ENCODE measurements at regions not wholly inside any gene's neighbourhood (a gene's known extent, or its start where the extent isn't known, plus 50 kb on each side); places are given as distances from the start of the nearest gene placed in this dataset.

- no peak for DNase-seq
- 68 to 78% (median 73%) methylated on average over 4 of the region's 4 CpGs for WGBS, 3 donors
- Histone ChIP-seq H3K27ac (no peak overlapping the region), H3K27me3 (no peaks in the 10 kb centered on the region), H3K9me3 (no peaks in the 10 kb centered on the region), H3K4me3 (no peak overlapping the region), H3K4me1 (ENCODE audit: insufficient read depth) (no peaks in the 10 kb centered on the region), H3K36me3 (no peaks in the 10 kb centered on the region)
- intact Hi-C loops (cut with DNase I) = no loop called here
- TF ChIP-seq EP300 (IDR thresholded peaks at IDR 0.05) = no peak
- TF ChIP-seq CTCF (IDR thresholded peaks at IDR 0.05) = no peak
- no peak for TF ChIP-seq POLR2A (IDR thresholded peaks at IDR 0.05)
Observed at GRCh38 chr10:81674941-81675340, 200.1 kb upstream of the NRG3 start.

GRCh38 chr10:81679291-81679690, 195.7 kb upstream of the NRG3 start:
- Histone ChIP-seq H3K27me3 (no peaks in the 10 kb centered on the region), H3K9me3 (no peaks in the 10 kb centered on the region), H3K4me1 (ENCODE audit: insufficient read depth) (no peaks in the 10 kb centered on the region), H3K27ac (no peak overlapping the region), H3K4me3 (no peak overlapping the region), H3K36me3 (no peaks in the 10 kb centered on the region)
- intact Hi-C loops (cut with DNase I) = no loop called here
- 0 to 19% (median 0%) methylated on average over 1 of the region's 1 CpG for WGBS, 3 donors
- TF ChIP-seq POLR2A (IDR thresholded peaks at IDR 0.05) = no peak
- no peak for TF ChIP-seq CTCF (IDR thresholded peaks at IDR 0.05)
- no peak for TF ChIP-seq EP300 (IDR thresholded peaks at IDR 0.05)
- no peak for DNase-seq

- H3K4me1 ChIP-seq (ENCODE audit: insufficient read depth) = no peaks in the 10 kb centered on the region
- TF ChIP-seq EP300 (IDR thresholded peaks at IDR 0.05) = no peak
- TF ChIP-seq POLR2A (IDR thresholded peaks at IDR 0.05) = no peak
- TF ChIP-seq CTCF (IDR thresholded peaks at IDR 0.05) = no peak
- intact Hi-C loops (cut with DNase I) = no loop called here
- DNase-seq = no peak
- H3K27me3 ChIP-seq = no peaks in the 10 kb centered on the region
- H3K9me3 ChIP-seq = no peaks in the 10 kb centered on the region
- WGBS, 3 donors = 59 to 63% (median 60%) methylated on average over 1 of the region's 1 CpG
- no peak overlapping the region for H3K27ac ChIP-seq
- no peaks in the 10 kb centered on the region for H3K36me3 ChIP-seq
- H3K4me3 ChIP-seq = no peak overlapping the region
Observed at GRCh38 chr10:81680359-81680758, 194.6 kb upstream of the NRG3 start.

- WGBS, 3 donors = 91 to 98% (median 96%) methylated on average over 1 of the region's 1 CpG
- TF ChIP-seq EP300 (IDR thresholded peaks at IDR 0.05) (no peak), CTCF (IDR thresholded peaks at IDR 0.05) (no peak), POLR2A (IDR thresholded peaks at IDR 0.05) (no peak)
Observed at GRCh38 chr10:81688459-81688858, 186.5 kb upstream of the NRG3 start.

More at GRCh38 chr10:81688459-81688858, 186.5 kb upstream of the NRG3 start:
- DNase-seq = no peak
- Histone ChIP-seq H3K9me3 (no peaks in the 10 kb centered on the region), H3K36me3 (no peaks in the 10 kb centered on the region), H3K4me3 (no peak overlapping the region), H3K4me1 (ENCODE audit: insufficient read depth) (no peaks in the 10 kb centered on the region), H3K27me3 (no peaks in the 10 kb centered on the region), H3K27ac (no peak overlapping the region)
- intact Hi-C loops (cut with DNase I) = no loop called here
